Psoas muscle (tissue), 7 donors: ENCODE measurements at regions not wholly inside any gene's neighbourhood (a gene's known extent, or its start where the extent isn't known, plus 50 kb on each side); places are given as distances from the start of the nearest gene placed in this dataset.

Source experiments
- ATAC-seq, 4 donors: fragments of 200-7000 bp; cut with Tn5 transposase; one replicate each; pipeline ENCODE4 v1.9.1; 2020; ENCODE audit warnings: moderate library complexity in 3 of 4, mild to moderate bottlenecking in 2 of 4
- DNase-seq, 2 donors: peaks; one replicate each; pipeline ENCODE4 v3.0.0-alpha.2; 2020
- H3K27ac ChIP-seq: fragments of 200-600 bp; one replicate; pipeline ENCODE4 v1.8.0; 2022
- H3K27me3 ChIP-seq, 3 donors: fragments of 200-600 bp in 1 of 3; one replicate each; pipeline versions ENCODE4 v1.6.1 to v1.8.0; 2013 to 2022; ENCODE audit warnings: low read length in 2 of 3, mild to moderate bottlenecking in 2 of 3, moderate library complexity in 1 of 3; ENCODE audit not compliant: insufficient read depth in 3 of 3
- H3K36me3 ChIP-seq, 2 donors: fragments of 200-600 bp in 1 of 2; one replicate each; pipeline versions ENCODE4 v1.6.1 to v1.8.0; 2013 to 2022; ENCODE audit warnings: low read depth in 1 of 2, mild to moderate bottlenecking in 1 of 2, moderate library complexity in 1 of 2; ENCODE audit not compliant: insufficient read depth in 1 of 2
- H3K4me1 ChIP-seq: fragments of 200-600 bp; one replicate; pipeline ENCODE4 v1.8.0; 2022
- H3K4me3 ChIP-seq: fragments of 200-600 bp; one replicate; pipeline ENCODE4 v1.8.0; 2022; ENCODE audit warnings: mild to moderate bottlenecking
- H3K9me3 ChIP-seq: fragments of 200-600 bp; one replicate; pipeline ENCODE4 v1.8.0; 2022
- CTCF ChIP-seq: fragments of 200-600 bp; IDR thresholded peaks from one replicate; pipeline ENCODE4 v1.8.0; 2022; ENCODE audit warnings: antibody characterized with exemption
- WGBS, 3 donors: extraction: QIAGEN DNeasy Blood & Tissue Kit; methylation state at CpG; one replicate each; pipeline versions ENCODE4 v1.1.6 to v1.1.7; 2013; 5-methylcytosine and 5-hydroxymethylcytosine counted together
- intact Hi-C, 2 donors: fragments of 100-400 bp; cut with DNase I; formaldehyde crosslinking; loops; one replicate each; pipeline versions ENCODE4 v1.11.0 to v1.14.2; 2022
- donor health status: healthy with polysubstance abuse.
- donor health status: DM: no; HTN: no; CAD: no; lungs with moderate emphysema.
- donor health status: Bipolar disorder and iron deficiency.
- donor health status: healthy.
- donor health status: DM: yes; HTN: yes; CAD: no.
- donor health status: DM: no; HTN: no; CAD: no.
- donor health status: DM: yes; HTN: yes; CAD: no.

- TF ChIP-seq CTCF, result no peak
- H3K9me3 ChIP-seq, result no peaks in the 10 kb centered on the region
- ATAC-seq (no peak), DNase-seq (no peak)
- intact Hi-C loops, result no loop called here
- 90% methylated on average over 3 of the region's 3 CpGs for WGBS, 3 donors
- no peaks in the 10 kb centered on the region for H3K36me3 ChIP-seq
- H3K4me3 ChIP-seq, result no peak overlapping the region
- no peaks in the 10 kb centered on the region for H3K27me3 ChIP-seq
- no peak overlapping the region for H3K27ac ChIP-seq
- no peaks in the 10 kb centered on the region for H3K4me1 ChIP-seq
These were observed 108.5 kb downstream of the PHLDA1 start for GRCh38 chr12:75922944-75923642.

GRCh38 chr12:75921622-75922289 lies 109.8 kb downstream of the PHLDA1 start:
- intact Hi-C loops, result no loop called here
- no peak for TF ChIP-seq CTCF
- Histone ChIP-seq H3K27ac (no peak overlapping the region), H3K9me3 (no peaks in the 10 kb centered on the region), H3K4me3 (no peak overlapping the region), H3K4me1 (no peaks in the 10 kb centered on the region), H3K27me3 (no peaks in the 10 kb centered on the region), H3K36me3 (no peaks in the 10 kb centered on the region)
- ATAC-seq (no peak), DNase-seq (no peak)
- whole genome bisulfite sequencing, 3 donors, result 74 to 81% (median 75%) methylated on average over 9 of the region's 9 CpGs

GRCh38 chr12:75917715-75918114 lies 113.9 kb downstream of the PHLDA1 start:
- Histone ChIP-seq H3K9me3 (no peaks in the 10 kb centered on the region), H3K4me1 (peaks cover 7% of the 10 kb centered on the region), H3K27ac (no peak overlapping the region), H3K27me3 (no peaks in the 10 kb centered on the region), H3K36me3 (no peaks in the 10 kb centered on the region), H3K4me3 (no peak overlapping the region)
- no peak for DNase-seq
- no peak for ATAC-seq
- intact Hi-C loops, result no loop called here
- WGBS, 3 donors, result 91 to 95% (median 91%) methylated on average over 2 of the region's 2 CpGs
- no peak for TF ChIP-seq CTCF

GRCh38 chr12:75917083-75917482 lies 114.5 kb downstream of the PHLDA1 start:
- Histone ChIP-seq H3K27ac (no peak overlapping the region), H3K4me3 (no peak overlapping the region), H3K9me3 (no peaks in the 10 kb centered on the region), H3K36me3 (no peaks in the 10 kb centered on the region), H3K4me1 (peaks cover 7% of the 10 kb centered on the region), H3K27me3 (no peaks in the 10 kb centered on the region)
- TF ChIP-seq CTCF, result no peak
- intact Hi-C loops, result no loop called here
- ATAC-seq, result no peak
- no peak for DNase-seq
